ENCODE measurements at regions not wholly inside any gene's neighbourhood (a gene's known extent, or its start where the extent isn't known, plus 50 kb on each side); places are given as distances from the start of the nearest gene placed in this dataset.

DNA sequence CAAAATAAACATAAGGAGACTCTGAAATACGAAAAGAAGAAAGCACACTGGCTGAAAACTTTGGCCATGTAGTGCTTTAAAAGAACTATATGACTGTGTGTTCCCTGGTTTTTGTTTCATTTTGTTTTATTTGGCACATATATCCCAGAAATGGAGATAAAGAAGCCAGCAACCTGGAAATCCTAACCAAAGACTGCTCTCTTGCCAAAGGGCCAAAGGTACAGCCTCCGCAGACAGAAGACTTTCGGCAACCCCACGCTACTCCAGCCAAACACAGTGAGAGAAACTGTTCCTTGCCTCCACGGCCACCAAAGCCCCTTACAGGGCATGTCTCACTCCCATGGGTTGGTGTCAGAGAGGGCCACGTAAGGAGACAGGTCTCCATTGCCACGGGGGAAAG, 381.2 kb upstream of the NETO1 start:
- TF ChIP-seq CTCF (IDR thresholded peaks at IDR 0.05) (no peak), EP300 (IDR thresholded peaks at IDR 0.05) (no peak), POLR2A (IDR thresholded peaks at IDR 0.05; ENCODE audit: low read depth) (no peak), POLR2AphosphoS5 (IDR thresholded peaks at IDR 0.05) (no peak)
